ENCODE measurements at regions not wholly inside any gene's neighbourhood (a gene's known extent, or its start where the extent isn't known, plus 50 kb on each side); places are given as distances from the start of the nearest gene placed in this dataset.

- TF ChIP-seq POLR2A (IDR thresholded peaks at IDR 0.05) (no peak), CTCF (IDR thresholded peaks at IDR 0.05 in 8 of 11, conservative IDR thresholded peaks at IDR 0.05 in 3 of 11) (no peak)
Observed at GRCh38 chr16:73523209-73523608, 475.3 kb upstream of the ZFHX3 start.

Measured in spleen (tissue), 7 donors.